Spinal cord (tissue), 9 donors: ENCODE measurements at regions not wholly inside any gene's neighbourhood (a gene's known extent, or its start where the extent isn't known, plus 50 kb on each side); places are given as distances from the start of the nearest gene placed in this dataset.

Experiments
- DNase-seq, 6 donors: peaks; one replicate each; pipeline versions ENCODE4 v3.0.0 to v3.0.0-alpha.2; 2013 to 2015; ENCODE audit warnings: low spot score in 6 of 6, low read depth in 4 of 6
- H3K27ac ChIP-seq: one replicate; pipeline ENCODE4 v1.5.1; 2013; ENCODE audit warnings: low read depth, low read length, control low read depth
- H3K27me3 ChIP-seq: one replicate; pipeline ENCODE4 v1.6.1; 2013; ENCODE audit warnings: low read length; ENCODE audit not compliant: control insufficient read depth, insufficient read depth
- H3K36me3 ChIP-seq: one replicate; pipeline ENCODE4 v1.6.1; 2013; ENCODE audit warnings: low read length; ENCODE audit not compliant: control insufficient read depth, insufficient read depth
- H3K4me1 ChIP-seq: one replicate; pipeline ENCODE4 v1.6.1; 2013; ENCODE audit warnings: low read length; ENCODE audit not compliant: control insufficient read depth, insufficient read depth
- H3K4me3 ChIP-seq: one replicate; pipeline ENCODE4 v1.5.1; 2013; ENCODE audit warnings: low read depth, low read length, control low read depth
- H3K9me3 ChIP-seq: one replicate; pipeline ENCODE4 v1.6.1; 2013; ENCODE audit warnings: low read length; ENCODE audit not compliant: control insufficient read depth, insufficient read depth
- WGBS: methylation state at CpG from one replicate; pipeline ENCODE4 v1.1.5; 2013; ENCODE audit warnings: missing lambda C conversion rate; ENCODE audit not compliant: insufficient coverage; 5-methylcytosine and 5-hydroxymethylcytosine counted together
- donor health status: healthy.

GRCh38 chr15:38153781-38154180 lies 98.9 kb upstream of the SPRED1 start:
- H3K27me3 ChIP-seq: no peaks in the 10 kb centered on the region
- no peak overlapping the region for H3K4me3 ChIP-seq
- no peaks in the 10 kb centered on the region for H3K4me1 ChIP-seq
- H3K27ac ChIP-seq: no peak overlapping the region
- peaks cover 7% of the 10 kb centered on the region for H3K9me3 ChIP-seq
- no peaks in the 10 kb centered on the region for H3K36me3 ChIP-seq
- no peak for DNase-seq

- Histone ChIP-seq H3K27me3 (no peaks in the 10 kb centered on the region), H3K27ac (no peak overlapping the region), H3K36me3 (no peaks in the 10 kb centered on the region), H3K9me3 (peaks cover 7% of the 10 kb centered on the region), H3K4me3 (no peak overlapping the region), H3K4me1 (no peaks in the 10 kb centered on the region)
- DNase-seq: no peak
- no CpG with 5 or more reads among the region's 1 CpG for WGBS
These were observed 98.4 kb upstream of the SPRED1 start for GRCh38 chr15:38154255-38154654.

- Histone ChIP-seq H3K4me3 (no peak overlapping the region), H3K4me1 (no peaks in the 10 kb centered on the region), H3K27me3 (no peaks in the 10 kb centered on the region), H3K36me3 (no peaks in the 10 kb centered on the region), H3K27ac (no peak overlapping the region), H3K9me3 (peaks cover 7% of the 10 kb centered on the region)
- WGBS: no CpG with 5 or more reads among the region's 3 CpGs
- DNase-seq: no peak
These were observed 97.8 kb upstream of the SPRED1 start for GRCh38 chr15:38154837-38155236.

GRCh38 chr15:38163658-38164057 lies 89.0 kb upstream of the SPRED1 start:
- DNase-seq: no peak
- no peaks in the 10 kb centered on the region for H3K27me3 ChIP-seq
- no peaks in the 10 kb centered on the region for H3K4me1 ChIP-seq
- H3K9me3 ChIP-seq: no peaks in the 10 kb centered on the region
- H3K36me3 ChIP-seq: no peaks in the 10 kb centered on the region
- H3K27ac ChIP-seq: no peak overlapping the region
- no peak overlapping the region for H3K4me3 ChIP-seq

GRCh38 chr15:38164061-38164460 lies 88.6 kb upstream of the SPRED1 start:
- H3K9me3 ChIP-seq: no peaks in the 10 kb centered on the region
- H3K36me3 ChIP-seq: no peaks in the 10 kb centered on the region
- H3K4me3 ChIP-seq: no peak overlapping the region
- H3K27me3 ChIP-seq: no peaks in the 10 kb centered on the region
- H3K4me1 ChIP-seq: no peaks in the 10 kb centered on the region
- no CpG with 5 or more reads among the region's 2 CpGs for WGBS
- H3K27ac ChIP-seq: no peak overlapping the region
- DNase-seq: peak in 1 of 6 donors; percentile 26

- Histone ChIP-seq H3K4me1 (no peaks in the 10 kb centered on the region), H3K36me3 (no peaks in the 10 kb centered on the region), H3K27ac (no peak overlapping the region), H3K4me3 (no peak overlapping the region), H3K9me3 (no peaks in the 10 kb centered on the region), H3K27me3 (no peaks in the 10 kb centered on the region)
- DNase-seq: no peak
- WGBS: 62% methylated on average over 3 of the region's 4 CpGs
These were observed 88.1 kb upstream of the SPRED1 start for GRCh38 chr15:38164507-38164906.

GRCh38 chr15:38168467-38169070 lies 84.1 kb upstream of the SPRED1 start:
- WGBS: 14% methylated on average over 1 of the region's 2 CpGs
- H3K4me3 ChIP-seq: no peak overlapping the region
- no peaks in the 10 kb centered on the region for H3K36me3 ChIP-seq
- H3K27ac ChIP-seq: no peak overlapping the region
- no peak for DNase-seq
- no peaks in the 10 kb centered on the region for H3K9me3 ChIP-seq
- H3K27me3 ChIP-seq: no peaks in the 10 kb centered on the region
- H3K4me1 ChIP-seq: no peaks in the 10 kb centered on the region

- Histone ChIP-seq H3K27ac (no peak overlapping the region), H3K4me1 (no peaks in the 10 kb centered on the region), H3K9me3 (no peaks in the 10 kb centered on the region), H3K4me3 (no peak overlapping the region), H3K27me3 (no peaks in the 10 kb centered on the region), H3K36me3 (no peaks in the 10 kb centered on the region)
- DNase-seq: peak in 1 of 6 donors; percentile 32
- WGBS: no CpG with 5 or more reads among the region's 1 CpG
These were observed 80.7 kb upstream of the SPRED1 start for GRCh38 chr15:38171973-38172372.

- no peak for DNase-seq
- Histone ChIP-seq H3K27ac (no peak overlapping the region), H3K36me3 (no peaks in the 10 kb centered on the region), H3K4me1 (no peaks in the 10 kb centered on the region), H3K4me3 (no peak overlapping the region), H3K27me3 (no peaks in the 10 kb centered on the region), H3K9me3 (no peaks in the 10 kb centered on the region)
- no CpG with 5 or more reads among the region's 1 CpG for WGBS
These were observed 77.9 kb upstream of the SPRED1 start for GRCh38 chr15:38174691-38175090.

GRCh38 chr15:38176155-38176554 lies 76.5 kb upstream of the SPRED1 start:
- 89% methylated on average over 3 of the region's 4 CpGs for WGBS
- H3K4me3 ChIP-seq: no peak overlapping the region
- no peak for DNase-seq
- H3K27me3 ChIP-seq: no peaks in the 10 kb centered on the region
- H3K36me3 ChIP-seq: no peaks in the 10 kb centered on the region
- H3K9me3 ChIP-seq: no peaks in the 10 kb centered on the region
- no peak overlapping the region for H3K27ac ChIP-seq
- H3K4me1 ChIP-seq: no peaks in the 10 kb centered on the region
